HL-60 (cell line): ENCODE measurements at regions not wholly inside any gene's neighbourhood (a gene's known extent, or its start where the extent isn't known, plus 50 kb on each side); places are given as distances from the start of the nearest gene placed in this dataset.

ENCODE experiments used
- DNase-seq, 2 experiments: peaks; one replicate each; pipeline ENCODE4 v3.0.0-alpha.2; 2010 to 2020; ENCODE audit warnings: low read depth in 1 of 2, low spot score in 1 of 2
- H3K27ac ChIP-seq: fragments of 250-450 bp; sonication (Bioruptor Pico); replicated peaks from 2 replicates; pipeline ENCODE4 v1.5.1; 2020; ENCODE audit warnings: mild to moderate bottlenecking, moderate library complexity
- H3K27me3 ChIP-seq: fragments of 250-450 bp; sonication (Bioruptor Pico); 2 replicates; pipeline ENCODE4 v1.5.1; 2021; ENCODE audit warnings: mild to moderate bottlenecking, moderate library complexity; ENCODE audit not compliant: insufficient read depth, poor library complexity, severe bottlenecking
- H3K4me3 ChIP-seq: replicated peaks from 2 replicates; pipeline ENCODE4 v1.5.1; 2011; ENCODE audit warnings: mild to moderate bottlenecking, control low read depth, low read length; ENCODE audit not compliant: insufficient read depth
- CTCF ChIP-seq: IDR thresholded peaks from one replicate; pipeline ENCODE4 v1.5.1; 2011; ENCODE audit warnings: low read length, control low read depth, inconsistent platforms; ENCODE audit not compliant: insufficient read depth
- GABPA ChIP-seq: IDR thresholded peaks from 2 replicates; pipeline ENCODE4 v1.6.1; 2012; ENCODE audit warnings: low read depth
- POLR2AphosphoS5 ChIP-seq: IDR thresholded peaks from 2 replicates; pipeline ENCODE4 v1.6.1; 2012; ENCODE audit warnings: low read depth
- SPI1 ChIP-seq: IDR thresholded peaks from 2 replicates; pipeline ENCODE4 v1.6.1; 2012; ENCODE audit warnings: low read depth, mild to moderate bottlenecking, borderline replicate concordance
- TF ChIP-seq, protein P1 (sequence below): IDR thresholded peaks from 2 replicates; pipeline ENCODE4 v1.6.1; 2012; ENCODE audit warnings: low read depth; ENCODE audit not compliant: insufficient replicate concordance

GRCh38 chr11:92332986-92333385 is 108.4 kb downstream of the FAT3 start:
- Histone ChIP-seq H3K27ac (no peak overlapping the region), H3K4me3 (no peak overlapping the region), H3K27me3 (no peaks in the 10 kb centered on the region)
- TF ChIP-seq SPI1: no peak
- no peak for DNase-seq

GRCh38 chr11:92340839-92341238 is 116.2 kb downstream of the FAT3 start:
- H3K4me3 ChIP-seq: no peak overlapping the region
- no peak for DNase-seq
- TF ChIP-seq, protein P1, sequence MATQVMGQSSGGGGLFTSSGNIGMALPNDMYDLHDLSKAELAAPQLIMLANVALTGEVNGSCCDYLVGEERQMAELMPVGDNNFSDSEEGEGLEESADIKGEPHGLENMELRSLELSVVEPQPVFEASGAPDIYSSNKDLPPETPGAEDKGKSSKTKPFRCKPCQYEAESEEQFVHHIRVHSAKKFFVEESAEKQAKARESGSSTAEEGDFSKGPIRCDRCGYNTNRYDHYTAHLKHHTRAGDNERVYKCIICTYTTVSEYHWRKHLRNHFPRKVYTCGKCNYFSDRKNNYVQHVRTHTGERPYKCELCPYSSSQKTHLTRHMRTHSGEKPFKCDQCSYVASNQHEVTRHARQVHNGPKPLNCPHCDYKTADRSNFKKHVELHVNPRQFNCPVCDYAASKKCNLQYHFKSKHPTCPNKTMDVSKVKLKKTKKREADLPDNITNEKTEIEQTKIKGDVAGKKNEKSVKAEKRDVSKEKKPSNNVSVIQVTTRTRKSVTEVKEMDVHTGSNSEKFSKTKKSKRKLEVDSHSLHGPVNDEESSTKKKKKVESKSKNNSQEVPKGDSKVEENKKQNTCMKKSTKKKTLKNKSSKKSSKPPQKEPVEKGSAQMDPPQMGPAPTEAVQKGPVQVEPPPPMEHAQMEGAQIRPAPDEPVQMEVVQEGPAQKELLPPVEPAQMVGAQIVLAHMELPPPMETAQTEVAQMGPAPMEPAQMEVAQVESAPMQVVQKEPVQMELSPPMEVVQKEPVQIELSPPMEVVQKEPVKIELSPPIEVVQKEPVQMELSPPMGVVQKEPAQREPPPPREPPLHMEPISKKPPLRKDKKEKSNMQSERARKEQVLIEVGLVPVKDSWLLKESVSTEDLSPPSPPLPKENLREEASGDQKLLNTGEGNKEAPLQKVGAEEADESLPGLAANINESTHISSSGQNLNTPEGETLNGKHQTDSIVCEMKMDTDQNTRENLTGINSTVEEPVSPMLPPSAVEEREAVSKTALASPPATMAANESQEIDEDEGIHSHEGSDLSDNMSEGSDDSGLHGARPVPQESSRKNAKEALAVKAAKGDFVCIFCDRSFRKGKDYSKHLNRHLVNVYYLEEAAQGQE: no peak
- TF ChIP-seq POLR2AphosphoS5: no peak
- TF ChIP-seq CTCF: no peak
- no peak for TF ChIP-seq SPI1

GRCh38 chr11:92342034-92342720 is 117.6 kb downstream of the FAT3 start:
- DNase-seq: no peak
- Histone ChIP-seq H3K27me3 (no peaks in the 10 kb centered on the region), H3K4me3 (no peak overlapping the region), H3K27ac (no peak overlapping the region)
- TF ChIP-seq, protein P1: no peak
- TF ChIP-seq CTCF: no peak
- no peak for TF ChIP-seq SPI1
- no peak for TF ChIP-seq POLR2AphosphoS5
- TF ChIP-seq GABPA: no peak

More at GRCh38 chr11:92340839-92341238, 116.2 kb downstream of the FAT3 start:
- no peak overlapping the region for H3K27ac ChIP-seq
- no peaks in the 10 kb centered on the region for H3K27me3 ChIP-seq

DNA sequence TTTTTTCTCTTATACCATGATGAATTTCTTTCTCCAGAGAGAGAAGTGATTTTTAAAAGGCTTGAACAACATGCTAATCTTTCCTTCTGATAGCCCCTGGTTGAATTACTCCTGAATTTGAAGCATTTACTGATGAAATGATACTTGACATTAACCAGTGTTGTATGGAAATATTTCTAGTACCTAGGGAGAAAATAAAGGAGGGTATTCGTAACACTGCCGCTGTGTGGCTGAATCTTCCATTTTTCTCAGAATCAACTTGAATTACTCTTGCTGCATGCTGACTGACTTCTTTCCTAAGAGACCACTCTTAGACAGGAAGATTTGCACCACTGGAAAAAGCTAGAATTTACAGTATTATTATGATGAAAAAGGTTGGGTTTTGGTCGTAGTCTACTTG is 118.3 kb downstream of the FAT3 start:
- H3K27ac ChIP-seq: no peak overlapping the region
- TF ChIP-seq GABPA (no peak), CTCF (no peak), POLR2AphosphoS5 (no peak), SPI1 (no peak)
- TF ChIP-seq, protein P1: no peak
- H3K27me3 ChIP-seq: no peaks in the 10 kb centered on the region
- H3K4me3 ChIP-seq: no peak overlapping the region
- DNase-seq: no peak
